ENCODE measurements at regions not wholly inside any gene's neighbourhood (a gene's known extent, or its start where the extent isn't known, plus 50 kb on each side); places are given as distances from the start of the nearest gene placed in this dataset.

DNA sequence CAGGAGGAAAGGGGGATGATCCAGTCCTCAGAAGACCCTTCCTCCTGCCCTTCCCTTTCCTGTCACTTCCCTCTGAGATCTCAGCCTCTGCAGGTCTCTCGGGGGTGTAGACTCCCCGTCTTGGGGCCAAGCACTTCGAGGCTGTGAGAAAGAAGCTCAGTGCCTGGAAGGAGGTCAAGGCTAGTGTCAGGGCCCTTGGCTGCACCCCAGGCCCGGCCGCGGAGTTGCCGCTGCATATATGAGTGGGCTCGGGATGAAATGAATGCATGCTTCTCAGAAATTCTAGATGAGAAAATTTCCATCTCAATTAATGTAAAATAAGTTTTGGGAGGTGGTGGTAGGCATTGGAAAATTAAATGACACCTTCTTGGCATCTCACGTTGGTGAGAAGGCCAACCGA, 1313.7 kb downstream of the BRD1 start:
- TF ChIP-seq, protein P1, sequence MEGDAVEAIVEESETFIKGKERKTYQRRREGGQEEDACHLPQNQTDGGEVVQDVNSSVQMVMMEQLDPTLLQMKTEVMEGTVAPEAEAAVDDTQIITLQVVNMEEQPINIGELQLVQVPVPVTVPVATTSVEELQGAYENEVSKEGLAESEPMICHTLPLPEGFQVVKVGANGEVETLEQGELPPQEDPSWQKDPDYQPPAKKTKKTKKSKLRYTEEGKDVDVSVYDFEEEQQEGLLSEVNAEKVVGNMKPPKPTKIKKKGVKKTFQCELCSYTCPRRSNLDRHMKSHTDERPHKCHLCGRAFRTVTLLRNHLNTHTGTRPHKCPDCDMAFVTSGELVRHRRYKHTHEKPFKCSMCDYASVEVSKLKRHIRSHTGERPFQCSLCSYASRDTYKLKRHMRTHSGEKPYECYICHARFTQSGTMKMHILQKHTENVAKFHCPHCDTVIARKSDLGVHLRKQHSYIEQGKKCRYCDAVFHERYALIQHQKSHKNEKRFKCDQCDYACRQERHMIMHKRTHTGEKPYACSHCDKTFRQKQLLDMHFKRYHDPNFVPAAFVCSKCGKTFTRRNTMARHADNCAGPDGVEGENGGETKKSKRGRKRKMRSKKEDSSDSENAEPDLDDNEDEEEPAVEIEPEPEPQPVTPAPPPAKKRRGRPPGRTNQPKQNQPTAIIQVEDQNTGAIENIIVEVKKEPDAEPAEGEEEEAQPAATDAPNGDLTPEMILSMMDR (IDR thresholded peaks at IDR 0.05; ENCODE audit: insufficient read depth, low read length, severe bottlenecking) = no peak
- no peak for FAIRE-seq
- Histone ChIP-seq H3K4me3 (ENCODE audit: low read depth, low read length) (no peak overlapping the region), H3K36me3 (ENCODE audit: control insufficient read depth, insufficient read depth, low read length) (no peaks in the 10 kb centered on the region), H3K27me3 (ENCODE audit: control insufficient read depth, insufficient read depth, low read length) (no peaks in the 10 kb centered on the region)
- no peak for DNase-seq (ENCODE audit: low read depth)

GRCh38 chr22:48513446-48513845, 1314.2 kb downstream of the BRD1 start:
- Histone ChIP-seq H3K27me3 (ENCODE audit: control insufficient read depth, insufficient read depth, low read length) (no peaks in the 10 kb centered on the region), H3K36me3 (ENCODE audit: control insufficient read depth, insufficient read depth, low read length) (no peaks in the 10 kb centered on the region), H3K4me3 (ENCODE audit: low read depth, low read length) (no peak overlapping the region)
- TF ChIP-seq, protein P1 (IDR thresholded peaks at IDR 0.05; ENCODE audit: insufficient read depth, low read length, severe bottlenecking) = no peak
- no peak for DNase-seq (ENCODE audit: low read depth)
- no peak for FAIRE-seq

- FAIRE-seq (no peak), DNase-seq (ENCODE audit: low read depth) (no peak)
- no peak overlapping the region for H3K4me3 ChIP-seq (ENCODE audit: low read depth, low read length)
- no peaks in the 10 kb centered on the region for H3K36me3 ChIP-seq (ENCODE audit: control insufficient read depth, insufficient read depth, low read length)
- TF ChIP-seq, protein P1 (IDR thresholded peaks at IDR 0.05; ENCODE audit: insufficient read depth, low read length, severe bottlenecking) = no peak
- H3K27me3 ChIP-seq (ENCODE audit: control insufficient read depth, insufficient read depth, low read length) = no peaks in the 10 kb centered on the region
These were observed 1315.8 kb downstream of the BRD1 start for GRCh38 chr22:48511781-48512327.

DNA sequence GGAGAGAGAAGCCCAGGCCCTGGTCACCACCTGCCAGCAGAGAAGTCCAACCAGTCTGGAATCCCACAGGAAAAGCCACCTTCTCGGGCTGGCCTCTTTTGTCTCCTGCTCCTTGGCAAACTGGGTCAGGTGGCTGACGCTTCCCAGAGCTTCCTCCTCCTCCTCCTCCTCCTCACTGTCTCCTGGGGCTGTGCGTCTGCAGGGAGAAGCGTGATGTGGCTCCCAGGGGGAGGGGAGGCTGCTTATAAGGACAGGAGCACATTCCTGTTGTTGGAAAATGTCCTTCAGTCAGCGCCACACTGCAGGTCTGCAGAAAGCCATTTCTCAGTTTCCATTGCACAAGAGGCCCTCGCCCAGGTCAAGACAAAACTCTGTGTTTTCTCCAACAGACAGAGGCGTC, 1316.5 kb downstream of the BRD1 start:
- no peaks in the 10 kb centered on the region for H3K36me3 ChIP-seq (ENCODE audit: control insufficient read depth, insufficient read depth, low read length)
- FAIRE-seq (no peak), DNase-seq (ENCODE audit: low read depth) (no peak)
- H3K4me3 ChIP-seq (ENCODE audit: low read depth, low read length) = no peak overlapping the region
- H3K27me3 ChIP-seq (ENCODE audit: control insufficient read depth, insufficient read depth, low read length) = no peaks in the 10 kb centered on the region
- TF ChIP-seq, protein P1 (IDR thresholded peaks at IDR 0.05; ENCODE audit: insufficient read depth, low read length, severe bottlenecking) = no peak

DNA sequence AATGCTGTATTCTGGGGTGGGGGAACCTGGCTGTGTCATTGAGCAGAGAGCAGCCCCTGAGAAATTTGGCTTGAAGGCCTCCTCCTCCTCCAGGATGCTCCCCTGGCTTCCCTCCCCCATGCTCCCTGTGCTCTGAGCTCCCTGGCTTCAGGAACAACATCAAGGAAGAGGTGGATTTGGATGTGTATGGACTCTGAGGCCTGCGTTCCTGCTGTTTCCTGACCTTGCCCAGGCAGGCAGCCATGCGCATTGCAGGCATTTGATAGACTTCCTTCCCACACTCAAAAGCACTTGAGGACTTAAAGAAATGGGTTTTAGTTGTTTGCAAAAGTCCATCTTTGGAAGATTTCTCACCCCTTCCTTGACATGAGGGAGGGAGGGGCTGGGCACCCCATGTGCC, 1317.1 kb downstream of the BRD1 start:
- FAIRE-seq (no peak), DNase-seq (ENCODE audit: low read depth) (no peak)
- Histone ChIP-seq H3K27me3 (ENCODE audit: control insufficient read depth, insufficient read depth, low read length) (no peaks in the 10 kb centered on the region), H3K4me3 (ENCODE audit: low read depth, low read length) (no peak overlapping the region), H3K36me3 (ENCODE audit: control insufficient read depth, insufficient read depth, low read length) (no peaks in the 10 kb centered on the region)
- TF ChIP-seq, protein P1 (IDR thresholded peaks at IDR 0.05; ENCODE audit: insufficient read depth, low read length, severe bottlenecking) = no peak

All from bronchial epithelial cell (primary cell).